Esophagus muscularis mucosa (tissue), 4 donors: ENCODE measurements at regions not wholly inside any gene's neighbourhood (a gene's known extent, or its start where the extent isn't known, plus 50 kb on each side); places are given as distances from the start of the nearest gene placed in this dataset.

Experiments used
- DNase-seq: peaks from one replicate; pipeline ENCODE4 v3.0.0-alpha.2; 2017; ENCODE audit errors: extremely low spot score
- H3K27ac ChIP-seq, 4 donors: fragments of 200-600 bp; sonication (generic); replicated peaks in 1 of 4; 1 replicate in 3 of 4; 2 replicates in 1 of 4; pipeline ENCODE4 v1.5.1; 2016 to 2019; ENCODE audit warnings: mild to moderate bottlenecking in 1 of 4
- H3K27me3 ChIP-seq, 4 donors: fragments of 200-600 bp; sonication (generic); one replicate each; pipeline versions ENCODE4 v1.5.1 to v1.6.0; 2016 to 2019
- H3K36me3 ChIP-seq, 4 donors: fragments of 200-600 bp; sonication (generic); one replicate each; pipeline ENCODE4 v1.5.1; 2016 to 2019
- H3K4me1 ChIP-seq, 4 donors: fragments of 200-600 bp; sonication (generic); one replicate each; pipeline ENCODE4 v1.5.1; 2016 to 2019
- H3K4me3 ChIP-seq, 4 donors: fragments of 200-600 bp; sonication (generic); 1 replicate in 2 of 4; 2 replicates in 2 of 4; pipeline ENCODE4 v1.5.1; 2016 to 2019; ENCODE audit warnings: mild to moderate bottlenecking in 4 of 4, moderate library complexity in 1 of 4
- H3K9me3 ChIP-seq, 4 donors: fragments of 200-600 bp; sonication (generic); 1 replicate in 3 of 4; 2 replicates in 1 of 4; pipeline ENCODE4 v1.5.1; 2016 to 2019
- CTCF ChIP-seq, 3 experiments: fragments of 200-600 bp in 2 of 3; fragments of 450-650 bp in 1 of 3; sonication (generic) in 2 of 3; IDR thresholded peaks; one replicate each; pipeline ENCODE4 v1.5.1; 2017 to 2019; ENCODE audit warnings: antibody characterized with exemption in 3 of 3, mild to moderate bottlenecking in 2 of 3, moderate library complexity in 1 of 3
- EP300 ChIP-seq: sonication (generic); formaldehyde crosslinking; IDR thresholded peaks from one replicate; pipeline ENCODE4 v1.6.1; 2017; ENCODE audit warnings: antibody characterized with exemption
- POLR2A ChIP-seq: fragments of 450-650 bp; IDR thresholded peaks from one replicate; pipeline ENCODE4 v1.6.1; 2017; ENCODE audit warnings: antibody characterized with exemption, moderate library complexity, mild to moderate bottlenecking, low read depth
- POLR2AphosphoS5 ChIP-seq, 2 donors: sonication (generic); formaldehyde crosslinking; IDR thresholded peaks; one replicate each; pipeline ENCODE4 v1.6.1; 2017; ENCODE audit warnings: antibody characterized with exemption in 2 of 2
- WGBS: methylation state at CpG from one replicate; pipeline ENCODE4 v1.1.5; 2018; 5-methylcytosine and 5-hydroxymethylcytosine counted together
- intact Hi-C: fragments of 100-400 bp; cut with DNase I; formaldehyde crosslinking; loops from one replicate; pipeline ENCODE4 v1.15.1; 2023

DNA sequence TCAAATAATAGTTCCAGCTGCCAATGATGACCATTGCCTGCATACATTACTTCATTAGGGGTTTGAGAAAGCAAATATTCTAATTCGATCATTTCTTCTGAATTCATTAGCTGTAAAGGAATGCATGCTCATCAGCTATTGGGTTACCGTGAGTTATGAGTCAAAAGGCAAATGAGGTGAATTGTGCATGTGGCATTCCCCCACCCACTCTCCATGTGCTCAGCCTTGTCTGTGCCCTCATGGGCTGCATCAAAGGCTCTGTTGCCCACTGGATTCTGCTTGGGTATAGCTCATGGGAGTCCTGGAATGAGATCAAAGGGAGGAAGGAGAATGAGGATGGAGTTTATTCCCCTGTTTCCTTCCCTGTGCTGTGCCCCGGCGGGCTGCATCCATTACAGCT lies 99.3 kb upstream of the CHRNA7 start:
- no peak for DNase-seq
- H3K4me3 ChIP-seq, result no peak overlapping the region
- 81% methylated on average over 4 of the region's 4 CpGs for WGBS
- TF ChIP-seq EP300 (no peak), CTCF (IDR thresholded peaks at IDR 0.05) (no peak), POLR2AphosphoS5 (IDR thresholded peaks at IDR 0.05) (no peak), POLR2A (no peak)
- no peaks in the 10 kb centered on the region for H3K36me3 ChIP-seq
- no peak overlapping the region for H3K27ac ChIP-seq
- intact Hi-C loops, result no loop called here
- H3K9me3 ChIP-seq, result no peaks in the 10 kb centered on the region
- H3K27me3 ChIP-seq, result no peaks in the 10 kb centered on the region
- H3K4me1 ChIP-seq, result no peaks in the 10 kb centered on the region

DNA sequence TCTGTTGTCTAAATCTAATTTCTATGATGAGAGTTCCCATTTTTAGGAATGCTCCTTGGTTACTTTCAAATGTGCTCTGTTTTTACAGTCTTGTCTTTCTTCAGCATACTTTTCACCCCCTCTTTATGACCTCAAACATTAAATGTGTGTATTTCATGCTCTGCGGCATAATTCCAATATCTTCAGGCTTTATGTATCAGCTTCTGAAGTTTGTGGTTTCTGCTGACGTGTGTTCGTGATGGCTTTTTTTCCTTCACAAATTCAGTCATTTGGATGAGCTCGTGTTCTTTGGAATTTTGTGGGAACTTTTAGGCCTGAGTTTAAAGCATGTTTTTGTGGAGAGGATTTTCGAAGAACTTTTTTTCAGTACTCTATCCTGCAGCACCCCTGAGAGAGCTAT lies 97.7 kb upstream of the CHRNA7 start:
- no peaks in the 10 kb centered on the region for H3K9me3 ChIP-seq
- TF ChIP-seq POLR2A, result no peak
- no peak for TF ChIP-seq POLR2AphosphoS5 (IDR thresholded peaks at IDR 0.05)
- TF ChIP-seq EP300, result no peak
- TF ChIP-seq CTCF (IDR thresholded peaks at IDR 0.05), result no peak
- no peak overlapping the region for H3K4me3 ChIP-seq
- 85% methylated on average over 5 of the region's 5 CpGs for WGBS
- intact Hi-C loops, result no loop called here
- H3K36me3 ChIP-seq, result no peaks in the 10 kb centered on the region
- DNase-seq, result no peak
- H3K27ac ChIP-seq, result no peak overlapping the region
- H3K4me1 ChIP-seq, result no peaks in the 10 kb centered on the region
- no peaks in the 10 kb centered on the region for H3K27me3 ChIP-seq

DNA sequence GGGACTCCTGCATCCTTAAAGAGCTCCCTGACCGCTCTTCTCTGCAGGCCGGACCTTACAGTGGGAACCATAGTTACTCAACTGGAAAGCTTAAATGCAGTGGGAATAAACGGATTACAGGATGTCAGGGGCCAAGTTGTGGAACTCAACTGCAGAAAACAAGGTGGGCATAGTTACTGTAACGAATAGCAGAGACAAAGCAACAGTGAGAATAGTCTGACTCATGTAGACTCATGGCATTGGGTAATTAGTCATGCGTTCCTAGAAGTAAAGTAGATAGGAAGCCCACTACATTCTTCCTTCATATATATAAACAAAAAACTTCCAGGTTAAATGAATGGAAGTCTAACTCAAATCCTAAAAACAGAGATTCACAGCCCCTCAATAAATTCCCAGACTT lies 95.5 kb upstream of the CHRNA7 start:
- 66% methylated on average over 5 of the region's 5 CpGs for WGBS
- Histone ChIP-seq H3K36me3 (no peaks in the 10 kb centered on the region), H3K9me3 (no peaks in the 10 kb centered on the region), H3K27ac (no peak overlapping the region), H3K4me1 (no peaks in the 10 kb centered on the region), H3K27me3 (no peaks in the 10 kb centered on the region), H3K4me3 (no peak overlapping the region)
- DNase-seq, result no peak
- intact Hi-C loops, result no loop called here
- TF ChIP-seq CTCF (IDR thresholded peaks at IDR 0.05) (no peak), POLR2AphosphoS5 (IDR thresholded peaks at IDR 0.05) (no peak), EP300 (no peak), POLR2A (no peak)

DNA sequence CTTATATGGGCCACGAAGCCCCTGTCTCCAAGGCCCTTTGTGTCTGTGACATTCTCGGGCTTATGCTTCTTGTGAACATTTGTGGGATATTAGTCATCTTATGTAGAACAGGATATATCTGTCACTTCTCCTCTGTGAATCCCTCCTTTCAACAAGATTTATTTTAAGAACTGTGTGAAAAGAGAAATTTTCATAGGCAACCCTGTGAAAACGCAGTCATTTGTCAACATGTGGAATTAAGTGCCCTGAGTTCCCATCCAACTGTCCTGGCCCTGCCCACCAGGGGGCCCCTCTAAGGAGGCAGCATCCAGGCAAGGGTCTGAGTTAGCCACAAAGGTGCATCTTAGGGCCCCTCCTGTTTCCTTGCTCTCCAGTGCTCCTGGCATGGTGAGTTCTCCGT lies 76.8 kb upstream of the CHRNA7 start:
- WGBS, result 47% methylated on average over 4 of the region's 4 CpGs
- Histone ChIP-seq H3K36me3 (no peaks in the 10 kb centered on the region), H3K9me3 (peaks cover 0 to 13% (median 7%) of the 10 kb centered on the region in 4 donors), H3K27me3 (peaks cover 0 to 15% (median 0%) of the 10 kb centered on the region in 4 donors), H3K4me3 (no peak overlapping the region), H3K27ac (no peak overlapping the region), H3K4me1 (no peaks in the 10 kb centered on the region)
- no peak for DNase-seq
- intact Hi-C loops, result no loop called here
- TF ChIP-seq EP300 (no peak), CTCF (IDR thresholded peaks at IDR 0.05) (no peak), POLR2AphosphoS5 (IDR thresholded peaks at IDR 0.05) (no peak), POLR2A (no peak)
